OCI-LY1 (cell line): ENCODE measurements at regions not wholly inside any gene's neighbourhood (a gene's known extent, or its start where the extent isn't known, plus 50 kb on each side); places are given as distances from the start of the nearest gene placed in this dataset.

Source experiments
- CTCF ChIP-seq: fragments of 200-600 bp; sonication (generic), shearing (Covaris generic); IDR thresholded peaks from 2 replicates; pipeline ENCODE4 v1.5.1; 2017; ENCODE audit warnings: mild to moderate bottlenecking, antibody characterized with exemption, low read length, moderate library complexity, mixed read lengths
- EZH2 ChIP-seq: fragments of 200-600 bp; sonication (generic), shearing (Covaris generic); IDR thresholded peaks from 2 replicates; pipeline ENCODE4 v1.8.0; 2017; ENCODE audit warnings: borderline replicate concordance, mixed run types, mild to moderate bottlenecking, antibody characterized with exemption, low read length, moderate library complexity, mixed read lengths

- no peak for TF ChIP-seq CTCF
- no peak for TF ChIP-seq EZH2
These were observed 994.7 kb upstream of the POU3F3 start for GRCh38 chr2:103859238-103859637.
